ENCODE measurements at regions not wholly inside any gene's neighbourhood (a gene's known extent, or its start where the extent isn't known, plus 50 kb on each side); places are given as distances from the start of the nearest gene placed in this dataset.

DNA sequence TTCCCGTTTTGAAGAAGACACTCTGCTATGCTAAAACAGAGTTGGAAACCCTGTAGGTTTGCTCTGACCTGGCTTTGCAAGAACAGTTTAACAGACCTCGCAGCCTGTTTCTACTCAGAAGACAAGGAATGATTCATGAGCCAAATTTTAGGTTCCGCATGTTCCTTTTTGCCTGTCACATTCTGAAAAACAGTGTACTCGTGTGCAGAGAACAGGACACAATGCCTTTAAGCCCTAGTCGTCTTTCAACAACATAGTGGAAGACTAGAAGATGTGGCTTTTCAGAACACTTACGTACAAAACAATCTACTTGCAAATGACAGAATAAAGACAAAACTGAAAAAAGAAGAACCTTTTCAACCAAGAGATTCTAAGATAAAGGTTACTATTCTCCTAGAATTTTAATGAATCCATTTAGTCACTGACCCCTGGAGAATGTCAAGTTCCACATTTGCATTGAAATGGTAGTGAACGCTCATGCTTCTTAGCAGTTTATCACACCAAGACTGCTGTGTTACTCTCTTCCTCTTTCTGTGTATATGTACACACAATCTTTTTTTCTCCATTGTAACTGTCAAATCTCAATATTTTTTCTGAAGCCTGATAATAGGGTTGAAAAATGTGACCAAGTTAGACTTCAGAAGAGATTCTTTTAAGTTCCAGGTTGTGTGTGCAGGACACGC, 220.7 kb upstream of the NRSN1 start:
- ChIA-PET POLR2A (no interaction called here), CTCF (ENCODE audit: low intra/inter-chr PET ratio, low total read pairs) (no interaction called here)
- Histone ChIP-seq H3K79me2 (ENCODE audit: insufficient read depth, low read length) (no peaks in the 10 kb centered on the region), H3K9me3 (ENCODE audit: low read length) (no peaks in the 10 kb centered on the region), H4K20me1 (ENCODE audit: insufficient read depth, low read length) (no peaks in the 10 kb centered on the region), H2AFZ (ENCODE audit: low read length) (no peak overlapping the region), H3K27ac (ENCODE audit: extremely low read length, insufficient read depth, low read length) (no peak overlapping the region), H3K4me1 (ENCODE audit: insufficient read depth, low read length) (no peaks in the 10 kb centered on the region), H3K27me3 (ENCODE audit: control insufficient read depth in 1 of 2, insufficient read depth in 2 of 2, low read length in 2 of 2) (no peaks in the 10 kb centered on the region), H3K36me3 (replicated peaks in 1 of 2; ENCODE audit: control insufficient read depth in 1 of 2, insufficient read depth in 2 of 2, low read length in 2 of 2) (no peaks in the 10 kb centered on the region), H3K4me3 (replicated peaks in 1 of 3; ENCODE audit: insufficient read depth in 1 of 3, low read depth in 2 of 3, low read length in 3 of 3) (no peak overlapping the region), H3K9ac (ENCODE audit: insufficient read depth, low read depth, low read length) (no peak overlapping the region), H3K4me2 (ENCODE audit: low read depth, low read length) (no peak overlapping the region)
- TF ChIP-seq MATR3 (CRISPR knock-in tag; IDR thresholded peaks at IDR 0.05) (no peak), ZNF160 (CRISPR knock-in tag; IDR thresholded peaks at IDR 0.05) (no peak), SNAPC5 (CRISPR knock-in tag; IDR thresholded peaks at IDR 0.05; ENCODE audit: borderline replicate concordance) (no peak)
- DNase-seq (ENCODE audit: low spot score) (no peak), FAIRE-seq (no peak), ATAC-seq (no peak)
- in situ Hi-C loops (cut with HindIII; ENCODE audit: extremely low pct_ligation_motif_present, low pct_unique_long_range_greater_than_20kb) (no loop called here), intact Hi-C loops (cut with micrococcal nuclease; ENCODE audit: unreplicated experiment) (no loop called here)
- no TSS peak for BruUV-seq (replicated peaks)
- 16% methylated on average over 8 of the region's 8 CpGs for WGBS (ENCODE audit: low lambda C conversion rate)

DNA sequence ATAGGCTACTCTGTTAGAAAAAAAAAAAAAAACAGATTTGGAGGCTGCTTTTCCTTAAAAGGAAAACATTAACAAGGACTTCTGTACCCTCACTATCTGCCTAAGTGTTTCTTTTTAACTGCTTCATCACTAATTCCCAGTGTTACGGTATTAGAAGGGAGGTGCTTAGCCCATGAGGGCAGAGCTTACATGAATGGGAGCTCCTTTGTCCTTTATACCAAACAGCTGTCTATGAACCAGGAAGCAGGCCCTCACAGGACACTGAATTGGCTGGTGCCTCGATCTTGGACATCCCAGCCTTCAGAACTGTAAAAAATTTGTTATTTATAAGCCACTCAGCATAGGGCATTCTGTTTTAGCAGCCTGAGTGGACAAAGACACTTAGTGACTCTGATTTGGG, 215.6 kb upstream of the NRSN1 start:
- in situ Hi-C loops (cut with HindIII; ENCODE audit: extremely low pct_ligation_motif_present, low pct_unique_long_range_greater_than_20kb), result no loop called here
- Histone ChIP-seq H3K9me3 (ENCODE audit: low read length) (no peaks in the 10 kb centered on the region), H3K4me1 (ENCODE audit: insufficient read depth, low read length) (no peaks in the 10 kb centered on the region), H3K9ac (ENCODE audit: insufficient read depth, low read depth, low read length) (no peak overlapping the region), H3K36me3 (replicated peaks in 1 of 2; ENCODE audit: control insufficient read depth in 1 of 2, insufficient read depth in 2 of 2, low read length in 2 of 2) (no peaks in the 10 kb centered on the region), H3K27ac (ENCODE audit: extremely low read length, insufficient read depth, low read length) (no peak overlapping the region), H3K27me3 (ENCODE audit: control insufficient read depth in 1 of 2, insufficient read depth in 2 of 2, low read length in 2 of 2) (no peaks in the 10 kb centered on the region), H3K79me2 (ENCODE audit: insufficient read depth, low read length) (no peaks in the 10 kb centered on the region), H3K4me2 (ENCODE audit: low read depth, low read length) (no peak overlapping the region), H2AFZ (ENCODE audit: low read length) (no peak overlapping the region), H4K20me1 (ENCODE audit: insufficient read depth, low read length) (no peaks in the 10 kb centered on the region), H3K4me3 (replicated peaks in 1 of 3; ENCODE audit: insufficient read depth in 1 of 3, low read depth in 2 of 3, low read length in 3 of 3) (no peak overlapping the region)
- FAIRE-seq (no peak), ATAC-seq (no peak), DNase-seq (ENCODE audit: low spot score) (no peak)
- intact Hi-C loops (cut with micrococcal nuclease; ENCODE audit: unreplicated experiment), result no loop called here
- 2% methylated on average over 2 of the region's 2 CpGs for WGBS (ENCODE audit: low lambda C conversion rate)
- no TSS peak for BruUV-seq (replicated peaks)
- TF ChIP-seq, protein P1, sequence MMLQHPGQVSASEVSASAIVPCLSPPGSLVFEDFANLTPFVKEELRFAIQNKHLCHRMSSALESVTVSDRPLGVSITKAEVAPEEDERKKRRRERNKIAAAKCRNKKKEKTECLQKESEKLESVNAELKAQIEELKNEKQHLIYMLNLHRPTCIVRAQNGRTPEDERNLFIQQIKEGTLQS (CRISPR knock-in tag; IDR thresholded peaks at IDR 0.05), result no peak
- CTCF ChIA-PET (ENCODE audit: low intra/inter-chr PET ratio, low total read pairs), result no interaction called here
- POLR2A ChIA-PET, result no interaction called here

Measured in HepG2 (cell line).